PC-3 (cell line): ENCODE measurements at regions not wholly inside any gene's neighbourhood (a gene's known extent, or its start where the extent isn't known, plus 50 kb on each side); places are given as distances from the start of the nearest gene placed in this dataset.

ENCODE experiments used
- CTCF ChIP-seq: fragments of 300-600 bp; sonication (generic); conservative IDR thresholded peaks from 2 replicates; pipeline ENCODE4 v1.5.1; 2017; ENCODE audit warnings: antibody characterized with exemption, low read depth, mild to moderate bottlenecking, low read length
- EZH2 ChIP-seq: fragments of 300-600 bp; sonication (generic); IDR thresholded peaks from one replicate; pipeline ENCODE4 v1.6.1; 2017; ENCODE audit warnings: antibody characterized with exemption, mild to moderate bottlenecking, low read length; ENCODE audit not compliant: unreplicated experiment
- EZH2phosphoT487 ChIP-seq: fragments of 300-600 bp; sonication (generic); IDR thresholded peaks from 2 replicates; pipeline ENCODE4 v1.6.1; 2018; ENCODE audit warnings: mild to moderate bottlenecking, antibody characterized with exemption, low read length, borderline replicate concordance

- TF ChIP-seq EZH2 (no peak), CTCF (no peak), EZH2phosphoT487 (no peak)
These were observed 449.0 kb upstream of the LMCD1 start for GRCh38 chr3:8052659-8053058.
